SKM-1 (cell line): ENCODE measurements at regions not wholly inside any gene's neighbourhood (a gene's known extent, or its start where the extent isn't known, plus 50 kb on each side); places are given as distances from the start of the nearest gene placed in this dataset.
"Not testable (repeated sequence)": the region's sequence is repeated elsewhere in the genome, so short reads cannot be mapped to it uniquely, and the experiment has no call there.

Source experiments
- DNase-seq: peaks from one replicate; lab custom pipeline; 2025; ENCODE audit not compliant: unreplicated experiment; lab: John Stamatoyannopoulos, UW

GRCh38 chr4:59583845-59584568 lies 1616.1 kb upstream of the ADGRL3 start:
- no peak for DNase-seq

- no peak for DNase-seq
Observed at GRCh38 chr4:59597536-59598329, 1602.4 kb upstream of the ADGRL3 start.

DNA sequence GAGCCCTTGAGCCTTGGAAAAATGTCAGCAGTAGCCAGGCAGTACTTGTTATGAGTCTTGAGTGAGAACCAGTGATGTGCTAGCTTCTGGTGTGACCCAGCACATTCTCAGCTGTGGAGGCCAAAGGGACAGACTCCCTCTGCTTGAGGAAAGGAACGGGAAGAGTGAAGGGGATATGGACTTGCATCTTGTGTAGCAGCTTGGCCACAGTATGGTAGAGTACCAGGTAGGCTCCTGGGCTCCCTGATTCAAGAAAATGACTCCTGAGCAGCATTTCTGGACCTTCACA lies 1601.9 kb upstream of the ADGRL3 start:
- no peak for DNase-seq

- no peak for DNase-seq
Observed at GRCh38 chr4:59608466-59608865, 1591.7 kb upstream of the ADGRL3 start.

DNA sequence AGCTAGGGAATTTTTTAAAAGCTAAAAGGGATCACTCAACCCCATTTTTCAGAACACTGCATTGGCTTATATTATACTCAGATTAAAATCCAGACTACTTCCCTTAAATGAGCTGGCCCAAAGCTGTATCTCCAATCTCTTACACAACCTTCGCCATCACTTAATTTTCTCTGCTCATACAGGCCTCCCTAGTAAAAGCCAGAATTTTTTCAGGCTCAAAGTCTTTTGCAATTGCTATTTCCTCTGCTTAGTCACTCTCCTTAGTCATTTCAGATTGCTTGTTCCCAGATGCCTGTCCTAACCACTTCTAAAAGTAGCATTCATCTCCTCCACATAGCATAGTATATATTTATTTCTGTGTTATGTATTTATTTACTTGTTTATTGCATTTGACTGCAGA lies 1587.9 kb upstream of the ADGRL3 start:
- peak; percentile 29 for DNase-seq

- no peak for DNase-seq
Observed at GRCh38 chr4:59615316-59615715, 1584.8 kb upstream of the ADGRL3 start.

DNA sequence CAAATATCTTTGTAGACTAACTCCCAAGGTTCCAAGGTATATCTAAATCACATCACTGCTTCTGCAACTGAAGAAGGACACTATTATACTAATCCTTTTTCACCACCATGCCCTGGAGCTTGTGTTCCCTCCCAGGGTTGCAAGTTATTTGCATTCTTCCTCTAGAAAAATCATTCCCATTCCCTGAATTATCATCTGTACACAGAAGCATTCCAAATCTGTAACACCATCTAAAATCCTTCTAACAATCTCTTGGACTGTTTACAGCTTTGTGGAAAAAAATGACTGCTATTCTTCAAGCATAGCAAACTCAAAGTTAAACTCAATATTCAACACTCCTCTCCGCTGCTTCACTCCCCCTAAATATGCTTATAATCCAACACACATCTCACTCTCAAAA lies 1570.8 kb upstream of the ADGRL3 start:
- DNase-seq = no peak

GRCh38 chr4:59630235-59630634 lies 1569.9 kb upstream of the ADGRL3 start:
- DNase-seq = no peak

- no peak for DNase-seq
Observed at GRCh38 chr4:59630922-59631321, 1569.2 kb upstream of the ADGRL3 start.

- DNase-seq = no peak
Observed at GRCh38 chr4:59637596-59637995, 1562.5 kb upstream of the ADGRL3 start.

DNA sequence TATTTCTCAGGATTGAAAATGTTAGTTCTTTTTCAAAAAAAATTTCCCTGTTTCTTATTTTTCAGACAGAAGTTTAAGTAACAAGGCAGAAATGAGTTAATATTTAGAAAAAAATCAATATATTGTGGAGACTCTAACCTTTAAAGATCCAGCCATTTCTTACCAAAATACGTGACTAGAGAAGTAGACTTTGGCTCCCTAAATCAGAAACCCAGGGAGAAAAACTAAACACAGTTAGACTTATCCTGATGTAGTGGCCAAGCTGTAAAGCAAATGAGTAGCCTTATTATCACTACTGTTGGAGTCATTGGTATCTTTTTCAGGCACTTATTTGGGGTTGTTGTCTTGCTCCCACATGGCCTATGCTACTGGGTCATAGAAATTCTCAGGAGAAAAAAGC lies 1556.4 kb upstream of the ADGRL3 start:
- no peak for DNase-seq

- DNase-seq = no peak
Observed at GRCh38 chr4:59644765-59645164, 1555.4 kb upstream of the ADGRL3 start.

DNA sequence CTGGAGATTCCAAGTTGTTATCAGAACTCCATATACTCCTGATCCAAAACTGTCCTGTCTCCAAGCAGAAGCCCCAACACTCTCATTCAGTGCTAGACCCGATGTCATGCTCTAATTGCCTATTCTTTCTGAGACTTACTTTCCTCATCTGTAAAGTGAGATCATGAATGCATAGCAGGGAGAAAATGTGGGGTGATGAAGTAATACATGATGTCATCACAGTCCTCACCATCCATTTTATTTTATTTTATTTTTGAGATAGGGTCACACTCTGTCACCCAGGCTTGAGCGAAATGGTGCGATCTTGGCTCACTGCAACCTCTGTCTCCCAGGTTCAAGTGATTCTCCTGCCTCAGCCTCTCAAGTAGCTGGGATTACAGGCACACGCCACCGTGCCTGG lies 1554.0 kb upstream of the ADGRL3 start:
- DNase-seq = no peak

DNA sequence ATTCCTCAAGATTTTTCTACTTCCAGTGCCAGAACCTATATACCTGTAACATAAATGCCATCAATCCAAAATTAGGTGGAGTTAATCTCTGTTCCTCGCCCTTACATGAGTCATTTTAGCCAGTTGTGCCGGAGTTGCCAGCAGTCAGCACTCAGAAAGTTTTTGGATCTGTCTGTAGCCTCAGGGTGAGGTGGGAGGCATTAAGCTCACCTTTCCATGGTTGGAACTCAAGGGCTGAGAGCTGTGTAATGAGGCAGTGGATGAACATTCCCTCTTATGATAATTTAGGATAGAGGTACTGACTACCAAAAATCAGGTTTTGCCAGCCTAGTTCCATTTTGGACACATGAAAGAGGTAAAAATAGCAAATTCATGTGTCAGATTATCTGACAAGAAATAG lies 1553.1 kb upstream of the ADGRL3 start:
- no peak for DNase-seq

DNA sequence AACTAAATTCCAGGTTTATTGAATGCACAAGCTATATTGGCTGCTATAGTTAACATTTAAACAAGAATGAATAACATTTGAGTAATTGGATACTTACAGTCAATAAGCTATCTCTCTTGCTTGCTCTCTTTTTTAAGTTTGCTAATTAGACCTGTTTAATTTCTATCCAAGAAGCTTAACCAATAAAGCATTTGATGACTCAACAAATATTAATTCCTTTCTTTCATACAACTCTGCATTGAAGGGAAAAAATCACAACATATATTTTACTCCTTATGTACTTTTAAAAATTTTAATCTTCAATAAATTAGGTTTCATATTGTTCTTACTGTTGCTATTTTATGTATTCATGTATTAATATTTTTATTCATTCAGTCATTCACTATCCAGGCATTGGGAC lies 1552.6 kb upstream of the ADGRL3 start:
- DNase-seq = no peak

- DNase-seq = no peak
Observed at GRCh38 chr4:59650861-59651260, 1549.3 kb upstream of the ADGRL3 start.

DNA sequence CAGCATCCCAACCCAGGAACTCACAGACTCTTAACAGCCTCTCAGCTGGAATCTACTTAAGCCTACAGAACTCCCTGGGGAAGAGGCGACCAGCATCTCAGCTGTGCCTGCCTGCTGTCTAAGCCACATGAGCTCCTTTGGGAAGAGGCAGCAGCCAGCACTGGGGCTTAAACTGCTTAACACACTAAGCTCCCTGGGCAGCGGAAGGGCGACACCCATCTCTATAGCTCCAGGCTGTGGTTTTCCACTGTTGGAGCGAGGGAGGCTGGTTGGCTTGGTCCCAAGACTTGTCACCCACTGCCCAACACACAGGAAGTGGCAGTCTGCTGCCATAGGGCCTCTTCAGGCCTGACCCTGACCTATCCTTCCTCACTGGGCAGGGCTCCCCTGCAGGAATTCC lies 1544.1 kb upstream of the ADGRL3 start:
- no peak for DNase-seq

DNA sequence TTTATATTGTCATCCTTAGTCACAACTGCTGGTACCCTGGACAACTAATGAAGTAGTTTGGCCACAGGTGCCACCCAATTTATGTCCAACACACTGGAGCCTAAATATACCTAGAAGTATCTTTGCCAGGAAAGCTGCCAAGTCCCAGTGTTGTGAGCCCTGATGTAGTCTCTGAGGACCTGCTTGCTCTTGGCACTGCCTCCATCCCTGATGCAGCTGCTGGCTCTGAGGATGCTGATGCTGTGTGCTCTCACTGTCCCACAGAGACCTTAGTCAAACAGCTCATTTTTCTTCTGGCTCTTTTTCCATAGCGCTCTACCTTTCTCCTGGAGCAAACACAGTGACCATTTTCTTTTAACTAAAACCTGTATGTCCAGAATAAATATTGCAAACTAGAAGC lies 1535.4 kb upstream of the ADGRL3 start:
- DNase-seq = no peak

- no peak for DNase-seq
Observed at GRCh38 chr4:59666645-59667044, 1533.5 kb upstream of the ADGRL3 start.

DNA sequence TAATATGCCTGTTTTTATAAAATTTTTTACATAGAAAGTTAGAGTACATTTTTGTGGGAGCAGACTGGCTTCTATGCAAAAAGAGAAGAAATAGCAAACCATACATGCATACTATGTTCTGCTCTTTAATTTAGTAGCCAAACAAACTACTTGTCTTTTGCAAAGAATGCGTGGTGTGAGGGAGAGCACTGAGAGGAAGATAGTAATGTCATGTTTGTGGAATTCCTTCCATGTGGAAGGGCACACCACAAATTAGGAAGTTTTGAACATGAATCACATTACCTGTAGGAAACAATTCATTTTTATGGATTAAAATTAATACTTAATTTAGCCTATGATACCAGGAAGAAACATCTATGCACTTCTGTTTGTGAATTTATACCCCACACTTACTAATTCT lies 1529.1 kb upstream of the ADGRL3 start:
- DNase-seq = no peak

GRCh38 chr4:59676389-59676788 lies 1523.7 kb upstream of the ADGRL3 start:
- DNase-seq = no peak

DNA sequence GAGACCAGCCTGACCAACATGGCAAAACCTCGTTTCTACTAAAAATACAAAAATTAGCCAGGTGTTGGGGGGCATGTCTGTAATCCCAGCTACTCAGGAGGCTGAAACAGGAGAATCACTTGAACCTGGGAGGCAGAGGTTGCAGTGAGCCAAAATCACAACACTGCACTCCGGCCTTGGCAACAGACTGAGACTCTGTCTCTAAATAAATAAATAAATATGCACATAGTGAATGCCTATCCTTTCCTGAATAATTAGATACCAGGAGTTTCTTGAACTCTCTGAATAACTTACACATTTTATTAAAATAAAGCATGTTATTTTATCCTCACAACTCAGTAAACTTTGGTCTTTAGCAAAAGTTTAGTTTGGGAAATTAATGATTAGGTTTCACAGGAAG lies 1523.1 kb upstream of the ADGRL3 start:
- DNase-seq = not testable (repeated sequence)

DNA sequence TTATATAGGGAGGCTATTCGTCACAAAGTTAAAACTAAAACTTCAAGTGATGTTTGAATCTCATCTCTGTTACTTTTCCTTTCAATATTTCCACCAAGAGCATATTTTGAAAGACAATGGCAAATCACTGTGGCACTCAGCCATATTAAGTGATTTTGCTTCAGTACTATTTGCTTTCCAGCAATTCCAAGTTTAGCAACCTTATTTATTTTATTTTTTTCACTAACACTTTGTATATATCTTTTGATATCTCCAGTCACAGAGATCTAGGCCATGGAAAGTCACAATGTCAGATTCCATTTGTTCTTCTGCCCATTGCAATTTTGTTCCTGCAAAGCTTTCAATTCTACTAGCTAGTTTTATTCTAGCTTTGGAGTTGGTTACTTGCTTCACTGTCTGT lies 1514.5 kb upstream of the ADGRL3 start:
- DNase-seq = no peak
